ENCODE measurements at regions not wholly inside any gene's neighbourhood (a gene's known extent, or its start where the extent isn't known, plus 50 kb on each side); places are given as distances from the start of the nearest gene placed in this dataset.

GRCh38 chr2:193505620-193506019 is 1310.9 kb upstream of the TMEFF2 start:
- DNase-seq (ENCODE audit: low read depth) = no peak
- H3K4me3 ChIP-seq (ENCODE audit: low read depth, low read length) = no peak overlapping the region
- TF ChIP-seq, protein P1, sequence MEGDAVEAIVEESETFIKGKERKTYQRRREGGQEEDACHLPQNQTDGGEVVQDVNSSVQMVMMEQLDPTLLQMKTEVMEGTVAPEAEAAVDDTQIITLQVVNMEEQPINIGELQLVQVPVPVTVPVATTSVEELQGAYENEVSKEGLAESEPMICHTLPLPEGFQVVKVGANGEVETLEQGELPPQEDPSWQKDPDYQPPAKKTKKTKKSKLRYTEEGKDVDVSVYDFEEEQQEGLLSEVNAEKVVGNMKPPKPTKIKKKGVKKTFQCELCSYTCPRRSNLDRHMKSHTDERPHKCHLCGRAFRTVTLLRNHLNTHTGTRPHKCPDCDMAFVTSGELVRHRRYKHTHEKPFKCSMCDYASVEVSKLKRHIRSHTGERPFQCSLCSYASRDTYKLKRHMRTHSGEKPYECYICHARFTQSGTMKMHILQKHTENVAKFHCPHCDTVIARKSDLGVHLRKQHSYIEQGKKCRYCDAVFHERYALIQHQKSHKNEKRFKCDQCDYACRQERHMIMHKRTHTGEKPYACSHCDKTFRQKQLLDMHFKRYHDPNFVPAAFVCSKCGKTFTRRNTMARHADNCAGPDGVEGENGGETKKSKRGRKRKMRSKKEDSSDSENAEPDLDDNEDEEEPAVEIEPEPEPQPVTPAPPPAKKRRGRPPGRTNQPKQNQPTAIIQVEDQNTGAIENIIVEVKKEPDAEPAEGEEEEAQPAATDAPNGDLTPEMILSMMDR (conservative IDR thresholded peaks at IDR 0.05; ENCODE audit: low read depth, low read length) = no peak

DNA sequence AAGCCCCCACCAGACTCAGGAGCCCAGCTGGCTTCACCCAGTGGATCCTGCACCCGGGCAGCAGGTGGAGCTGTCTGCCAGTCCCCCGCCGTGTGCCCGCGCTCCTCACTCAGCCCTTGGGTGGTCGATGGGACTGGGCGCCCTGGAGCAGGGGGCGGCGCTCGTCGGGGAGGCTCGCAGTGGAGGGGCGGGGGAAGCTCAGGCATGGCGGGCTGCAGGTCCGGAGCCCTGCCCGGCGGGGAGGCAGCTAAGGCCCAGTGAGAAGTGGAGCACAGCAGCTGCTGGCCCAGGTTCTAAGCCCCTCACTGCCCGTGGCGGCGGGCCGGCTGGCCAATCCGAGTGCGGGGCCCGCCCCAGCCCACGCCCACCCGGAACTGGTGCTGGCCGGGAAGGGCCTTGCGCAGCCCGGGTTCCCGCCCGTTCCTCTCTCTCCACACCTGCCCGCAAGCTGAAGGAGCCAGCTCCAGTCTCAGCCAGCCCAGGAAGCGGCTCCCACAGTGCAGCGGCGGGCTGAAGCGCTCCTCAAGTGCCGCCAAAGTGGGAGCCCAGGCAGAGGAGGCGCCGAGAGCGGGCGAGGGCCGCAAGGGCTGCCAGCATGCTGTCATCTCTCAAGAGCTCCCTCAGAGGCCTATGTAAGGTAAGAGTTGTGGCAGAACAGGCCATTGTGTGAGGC is 1307.8 kb upstream of the TMEFF2 start:
- TF ChIP-seq, protein P1 (conservative IDR thresholded peaks at IDR 0.05; ENCODE audit: low read depth, low read length) = no peak
- no peak for DNase-seq (ENCODE audit: low read depth)
- H3K4me3 ChIP-seq (ENCODE audit: low read depth, low read length) = no peak overlapping the region

- TF ChIP-seq, protein P1 (conservative IDR thresholded peaks at IDR 0.05; ENCODE audit: low read depth, low read length) = no peak
- H3K4me3 ChIP-seq (ENCODE audit: low read depth, low read length) = no peak overlapping the region
- no peak for DNase-seq (ENCODE audit: low read depth)
Observed at GRCh38 chr2:193496786-193497185, 1302.1 kb upstream of the TMEFF2 start.

- TF ChIP-seq, protein P1 (conservative IDR thresholded peaks at IDR 0.05; ENCODE audit: low read depth, low read length) = no peak
- no peak for DNase-seq (ENCODE audit: low read depth)
- H3K4me3 ChIP-seq (ENCODE audit: low read depth, low read length) = no peak overlapping the region
Observed at GRCh38 chr2:193482557-193482956, 1287.8 kb upstream of the TMEFF2 start.

DNA sequence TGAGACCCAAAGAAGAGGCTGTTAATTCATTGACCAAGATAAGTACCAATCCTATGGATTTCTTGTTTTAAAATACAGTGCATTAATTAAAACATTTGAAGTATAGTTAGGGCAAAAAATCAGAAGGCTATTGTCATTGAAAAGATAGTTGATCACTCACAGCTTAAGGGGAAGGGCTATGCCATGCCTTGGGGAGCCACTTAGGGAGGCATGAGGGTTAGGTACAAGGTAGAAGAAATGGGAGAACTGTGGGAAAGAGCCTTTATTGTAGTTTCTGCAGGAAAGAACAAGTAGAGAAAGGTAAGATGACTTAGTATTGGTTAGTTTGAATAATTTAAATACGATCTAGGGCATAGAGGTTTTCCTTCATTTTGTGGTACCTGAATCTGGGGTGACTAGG is 1285.5 kb upstream of the TMEFF2 start:
- no peak overlapping the region for H3K4me3 ChIP-seq (ENCODE audit: low read depth, low read length)
- TF ChIP-seq, protein P1 (conservative IDR thresholded peaks at IDR 0.05; ENCODE audit: low read depth, low read length) = no peak
- DNase-seq (ENCODE audit: low read depth) = no peak

- TF ChIP-seq, protein P1 (conservative IDR thresholded peaks at IDR 0.05; ENCODE audit: low read depth, low read length) = no peak
- no peak for DNase-seq (ENCODE audit: low read depth)
- no peak overlapping the region for H3K4me3 ChIP-seq (ENCODE audit: low read depth, low read length)
Observed at GRCh38 chr2:193476171-193476800, 1281.6 kb upstream of the TMEFF2 start.

GRCh38 chr2:193475038-193475437 is 1280.3 kb upstream of the TMEFF2 start:
- TF ChIP-seq, protein P1 (conservative IDR thresholded peaks at IDR 0.05; ENCODE audit: low read depth, low read length) = no peak
- DNase-seq (ENCODE audit: low read depth) = no peak
- no peak overlapping the region for H3K4me3 ChIP-seq (ENCODE audit: low read depth, low read length)
